ENCODE measurements at regions not wholly inside any gene's neighbourhood (a gene's known extent, or its start where the extent isn't known, plus 50 kb on each side); places are given as distances from the start of the nearest gene placed in this dataset.

DNA sequence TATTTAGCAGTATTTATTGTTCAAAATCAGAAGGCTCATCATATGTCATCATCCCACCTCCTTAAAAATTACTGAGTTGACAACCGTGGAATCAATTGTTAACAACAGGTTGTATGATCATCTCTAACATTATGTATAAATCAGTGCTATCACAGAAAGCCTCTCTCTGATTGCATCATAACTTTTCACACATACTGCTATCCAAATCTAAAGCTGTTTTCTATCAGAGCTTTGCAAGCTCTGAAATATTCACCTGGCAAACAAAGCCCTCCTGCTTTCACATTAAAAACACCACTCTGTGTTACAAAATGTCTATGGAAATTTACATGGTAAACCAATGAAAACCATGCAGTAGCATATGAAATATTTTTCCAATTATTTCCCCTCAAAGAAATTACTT lies 310.0 kb downstream of the PDGFC start:
- ATAC-seq (no peak), DNase-seq (ENCODE audit: low read depth, low spot score) (no peak)
- no peaks in the 10 kb centered on the region for H3K27me3 ChIP-seq (ENCODE audit: insufficient read depth, low read length)
- no peaks in the 10 kb centered on the region for H3K9me3 ChIP-seq (ENCODE audit: control insufficient read depth in 1 of 2, insufficient read depth in 1 of 2, low read depth in 1 of 2, low read length in 2 of 2)
- H4K20me1 ChIP-seq (ENCODE audit: insufficient read depth): no peaks in the 10 kb centered on the region
- H3K4me2 ChIP-seq (ENCODE audit: low read length): no peak overlapping the region
- no peaks in the 10 kb centered on the region for H3K79me2 ChIP-seq (ENCODE audit: insufficient read depth, low read length)
- CTCF ChIA-PET: no interaction called here
- no peaks in the 10 kb centered on the region for H3K9me2 ChIP-seq (ENCODE audit: insufficient read depth)
- RAD21 ChIA-PET (ENCODE audit: low non-redundant PET in 1 of 2, low total read pairs in 2 of 2, uncharacterized antibody in 2 of 2, unreplicated experiment in 2 of 2): no interaction called here
- no peaks in the 10 kb centered on the region for H3K36me3 ChIP-seq (ENCODE audit: control insufficient read depth in 1 of 2, insufficient read depth in 2 of 2, low read length in 2 of 2)
- TF ChIP-seq MAX (IDR thresholded peaks at IDR 0.05) (no peak), SIN3A (IDR thresholded peaks at IDR 0.05; ENCODE audit: low read depth) (no peak), CTCF (IDR thresholded peaks at IDR 0.05 in 2 of 3, conservative IDR thresholded peaks at IDR 0.05 in 1 of 3; ENCODE audit: borderline replicate concordance in 1 of 3, insufficient read depth in 1 of 3, low read depth in 2 of 3, low read length in 2 of 3) (no peak), REST (IDR thresholded peaks at IDR 0.05; ENCODE audit: low read depth) (no peak), SP1 (IDR thresholded peaks at IDR 0.05; ENCODE audit: low read depth) (no peak), EZH2 (IDR thresholded peaks at IDR 0.05) (no peak), JUND (IDR thresholded peaks at IDR 0.05) (no peak), EGR1 (IDR thresholded peaks at IDR 0.05; ENCODE audit: low read depth) (no peak)
- no peak overlapping the region for H2AFZ ChIP-seq (ENCODE audit: low read depth, low read length, poor library complexity, severe bottlenecking)
- no peak overlapping the region for H3K27ac ChIP-seq (ENCODE audit: low read depth, low read length)
- intact Hi-C loops (cut with micrococcal nuclease): no loop called here
- no peak overlapping the region for H3K9ac ChIP-seq (ENCODE audit: low read length)
- BruUV-seq (replicated peaks): no TSS peak
- POLR2A ChIA-PET: no interaction called here
- no peak overlapping the region for H3K4me3 ChIP-seq (replicated peaks in 1 of 2; ENCODE audit: low read depth in 1 of 2, low read length in 2 of 2)
- no peaks in the 10 kb centered on the region for H3K4me1 ChIP-seq (ENCODE audit: control insufficient read depth in 1 of 2, insufficient read depth in 2 of 2, low read length in 2 of 2)

Measured in HCT116 (cell line).